IMR-90 (cell line): ENCODE measurements at regions not wholly inside any gene's neighbourhood (a gene's known extent, or its start where the extent isn't known, plus 50 kb on each side); places are given as distances from the start of the nearest gene placed in this dataset.

Experiments
- ATAC-seq: fragments of 200-7000 bp; cut with Tn5 transposase; 2 replicates; pipeline ENCODE4 v1.9.1; 2020; ENCODE audit warnings: low read depth, mild to moderate bottlenecking, moderate library complexity
- BruUV-seq: library from RNA; stranded (reverse); fragments of 400-500 nt; replicated peaks from 2 replicates; lab custom pipeline; 2021; lab: Mats Ljungman, UMichigan
- CTCF ChIA-PET: fragments of 300-600 bp; formaldehyde crosslinking; extraction: SDS; loops from one replicate; lab custom pipeline; 2021; ENCODE audit warnings: antibody characterized with exemption; lab: Yijun Ruan, JAX
- POLR2A ChIA-PET: fragments of 300-600 bp; sonication (Branson Sonifier 250); formaldehyde crosslinking; loops from one replicate; lab custom pipeline; 2022; ENCODE audit warnings: antibody characterized with exemption; ENCODE audit not compliant: unreplicated experiment; lab: Charles Lee
- DNase-seq: peaks from one replicate; pipeline ENCODE4 v3.0.0; 2013
- H2AFZ ChIP-seq: replicated peaks from 2 replicates; pipeline ENCODE3; 2013; ENCODE audit warnings: low read length, mild to moderate bottlenecking; ENCODE audit not compliant: poor library complexity
- H2AK5ac ChIP-seq: 2 replicates; pipeline ENCODE4 v1.6.1; 2013; ENCODE audit warnings: low read depth, low read length, inconsistent platforms
- H2AK9ac ChIP-seq: replicated peaks from 2 replicates; pipeline ENCODE3; 2013; ENCODE audit warnings: mild to moderate bottlenecking, low read depth, low read length, moderate library complexity; ENCODE audit not compliant: poor library complexity
- H2BK120ac ChIP-seq: 2 replicates; pipeline ENCODE4 v1.6.1; 2013; ENCODE audit warnings: low read depth, low read length, inconsistent platforms
- H2BK15ac ChIP-seq: 3 replicates; pipeline ENCODE4 v1.6.1; 2013; ENCODE audit warnings: low read depth, low read length, inconsistent platforms
- H2BK20ac ChIP-seq: 2 replicates; pipeline ENCODE4 v1.6.1; 2013; ENCODE audit warnings: low read depth, mild to moderate bottlenecking, inconsistent platforms, low read length, moderate library complexity
- H2BK5ac ChIP-seq: 2 replicates; pipeline ENCODE4 v1.6.1; 2013; ENCODE audit warnings: mild to moderate bottlenecking, low read depth, low read length, inconsistent platforms; ENCODE audit not compliant: poor library complexity, severe bottlenecking
- H3K14ac ChIP-seq: replicated peaks from 2 replicates; pipeline ENCODE4 v1.6.1; 2013; ENCODE audit warnings: low read depth, low read length, inconsistent platforms
- H3K18ac ChIP-seq: 2 replicates; pipeline ENCODE4 v1.6.1; 2013; ENCODE audit warnings: low read depth, low read length, control low read depth
- H3K23ac ChIP-seq: 2 replicates; pipeline ENCODE4 v1.6.1; 2013; ENCODE audit warnings: low read depth, low read length, inconsistent platforms
- H3K27ac ChIP-seq: 2 replicates; pipeline ENCODE4 v1.5.1; 2013; ENCODE audit warnings: mild to moderate bottlenecking, control low read depth, low read length; ENCODE audit not compliant: insufficient read depth
- H3K27me3 ChIP-seq: 2 replicates; pipeline ENCODE4 v1.6.1; 2013; ENCODE audit warnings: low read length; ENCODE audit not compliant: control insufficient read depth, insufficient read depth
- H3K36me3 ChIP-seq: 2 replicates; pipeline ENCODE4 v1.6.1; 2013; ENCODE audit warnings: low read length, mixed read lengths; ENCODE audit not compliant: control insufficient read depth, insufficient read depth
- H3K4ac ChIP-seq: 2 replicates; pipeline ENCODE4 v1.6.1; 2013; ENCODE audit warnings: low read depth, low read length, inconsistent platforms
- H3K4me1 ChIP-seq: 2 replicates; pipeline ENCODE4 v1.6.1; 2013; ENCODE audit warnings: low read length, mixed read lengths; ENCODE audit not compliant: control insufficient read depth, insufficient read depth
- H3K4me2 ChIP-seq: 2 replicates; pipeline ENCODE4 v1.6.1; 2013; ENCODE audit warnings: low read depth, mild to moderate bottlenecking, control low read depth, low read length, moderate library complexity
- H3K4me3 ChIP-seq: 2 replicates; pipeline ENCODE4 v1.5.1; 2013; ENCODE audit warnings: low read depth, mild to moderate bottlenecking, control low read depth, low read length, moderate library complexity; ENCODE audit not compliant: insufficient read depth
- H3K56ac ChIP-seq: 2 replicates; pipeline ENCODE4 v1.6.1; 2013; ENCODE audit warnings: low read length, inconsistent platforms; ENCODE audit not compliant: insufficient read depth; ENCODE audit errors: extremely low read depth
- H3K79me1 ChIP-seq, 2 experiments: 2 replicates each; pipeline ENCODE4 v1.6.1; 2013; ENCODE audit warnings: low read length in 2 of 2, inconsistent platforms in 1 of 2, low read depth in 1 of 2
- H3K9ac ChIP-seq: 2 replicates; pipeline ENCODE4 v1.6.1; 2013; ENCODE audit warnings: low read depth, low read length, control low read depth
- H3K9me1 ChIP-seq: 2 replicates; pipeline ENCODE4 v1.6.1; 2013; ENCODE audit warnings: low read length, inconsistent platforms; ENCODE audit not compliant: insufficient read depth
- H3K9me3 ChIP-seq: 2 replicates; pipeline ENCODE4 v1.6.1; 2013; ENCODE audit warnings: low read length; ENCODE audit not compliant: control insufficient read depth, insufficient read depth
- H4K20me1 ChIP-seq: 2 replicates; pipeline ENCODE4 v1.6.1; 2013; ENCODE audit warnings: low read length, inconsistent platforms; ENCODE audit not compliant: insufficient read depth
- H4K5ac ChIP-seq: 2 replicates; pipeline ENCODE4 v1.6.1; 2013; ENCODE audit warnings: mild to moderate bottlenecking, low read depth, low read length, control low read depth
- H4K8ac ChIP-seq, 2 experiments: 2 replicates each; pipeline ENCODE4 v1.6.1; 2013; ENCODE audit warnings: low read depth in 2 of 2, low read length in 2 of 2, control low read depth in 1 of 2, inconsistent platforms in 1 of 2
- H4K91ac ChIP-seq: 2 replicates; pipeline ENCODE4 v1.6.1; 2013; ENCODE audit warnings: low read depth, low read length, inconsistent platforms; ENCODE audit not compliant: insufficient read depth
- BHLHE40 ChIP-seq: fragments of 150-350 bp; IDR thresholded peaks from 2 replicates; pipeline ENCODE4 v1.6.1; 2016; ENCODE audit warnings: mild to moderate bottlenecking, low read depth, low read length
- CEBPB ChIP-seq: IDR thresholded peaks from 2 replicates; pipeline ENCODE4 v1.6.1; 2012; ENCODE audit warnings: low read depth, low read length, improper control_type of control experiment
- CHD1 ChIP-seq: IDR thresholded peaks from 2 replicates; pipeline ENCODE4 v1.6.1; 2012; ENCODE audit warnings: low read depth, low read length, improper control_type of control experiment
- CTCF ChIP-seq: conservative IDR thresholded peaks from 2 replicates; pipeline ENCODE4 v1.5.1; 2012; ENCODE audit warnings: mild to moderate bottlenecking, low read depth, low read length, improper control_type of control experiment
- ELK1 ChIP-seq: fragments of 150-350 bp; IDR thresholded peaks from 2 replicates; pipeline ENCODE4 v1.6.1; 2016; ENCODE audit warnings: low read depth, mild to moderate bottlenecking, low read length, moderate library complexity, borderline replicate concordance
- FOS ChIP-seq: fragments of 150-350 bp; IDR thresholded peaks from 2 replicates; pipeline ENCODE4 v1.6.1; 2016; ENCODE audit warnings: low read depth, low read length
- MAFK ChIP-seq: IDR thresholded peaks from 2 replicates; pipeline ENCODE4 v1.6.1; 2012; ENCODE audit warnings: low read depth, low read length, improper control_type of control experiment
- MAZ ChIP-seq: IDR thresholded peaks from 2 replicates; pipeline ENCODE4 v1.6.1; 2012; ENCODE audit warnings: low read depth, mild to moderate bottlenecking, low read length, improper control_type of control experiment, moderate library complexity, borderline replicate concordance
- MXI1 ChIP-seq: IDR thresholded peaks from 2 replicates; pipeline ENCODE4 v1.6.1; 2012; ENCODE audit warnings: low read depth, mild to moderate bottlenecking, low read length, moderate library complexity, borderline replicate concordance
- NFE2L2 ChIP-seq: fragments of 150-350 bp; IDR thresholded peaks from 2 replicates; pipeline ENCODE4 v1.6.1; 2016; ENCODE audit warnings: low read depth, mild to moderate bottlenecking, low read length
- POLR2A ChIP-seq: IDR thresholded peaks from 2 replicates; pipeline ENCODE4 v1.6.1; 2012; ENCODE audit warnings: mild to moderate bottlenecking, low read depth, low read length
- RAD21 ChIP-seq: IDR thresholded peaks from 2 replicates; pipeline ENCODE4 v1.6.1; 2012; ENCODE audit warnings: low read length, improper control_type of control experiment
- RCOR1 ChIP-seq: IDR thresholded peaks from 2 replicates; pipeline ENCODE4 v1.6.1; 2012; ENCODE audit warnings: mild to moderate bottlenecking, low read length, improper control_type of control experiment; ENCODE audit not compliant: insufficient replicate concordance
- RFX5 ChIP-seq: IDR thresholded peaks from 2 replicates; pipeline ENCODE4 v1.8.0; 2012; ENCODE audit warnings: low read depth, mild to moderate bottlenecking, low read length, moderate library complexity
- SMC3 ChIP-seq: fragments of 150-350 bp; IDR thresholded peaks from 2 replicates; pipeline ENCODE4 v1.6.1; 2016; ENCODE audit warnings: low read depth, mild to moderate bottlenecking, antibody characterized with exemption, low read length, moderate library complexity
- USF2 ChIP-seq: fragments of 150-350 bp; IDR thresholded peaks from 2 replicates; pipeline ENCODE4 v1.6.1; 2017; ENCODE audit warnings: mild to moderate bottlenecking, antibody characterized with exemption, low read length, low read depth
- WGBS, 2 experiments: methylation state at CpG; one replicate each; pipeline versions ENCODE4 v1.1.5 to v1.1.7; 2013; ENCODE audit warnings: missing lambda C conversion rate in 2 of 2; ENCODE audit not compliant: insufficient read length in 1 of 2; ENCODE audit errors: extremely low coverage in 2 of 2; 5-methylcytosine and 5-hydroxymethylcytosine counted together
- dilution Hi-C: fragments of 300-500 bp; cut with HindIII; formaldehyde crosslinking; loops from one replicate; pipeline ENCODE4 v1.14.3; 2018; ENCODE audit warnings: low sequenced_read_pairs; ENCODE audit not compliant: unreplicated experiment
- in situ Hi-C: fragments of 300-500 bp; cut with MboI; formaldehyde crosslinking; loops from 3 replicates; pipeline ENCODE4 v1.14.3; 2019; ENCODE audit warnings: low sequenced_read_pairs, inconsistent platforms, mixed read lengths
- intact Hi-C: fragments of 100-400 bp; cut with micrococcal nuclease; formaldehyde crosslinking; loops from 2 replicates; pipeline ENCODE4 v1.10.0; 2022

- ATAC-seq, result no peak
- BruUV-seq, result no TSS peak
- H4K8ac ChIP-seq, result no peak overlapping the region
Measured at GRCh38 chr2:140064243-140064642, 1284.1 kb upstream of the NXPH2 start.

More at GRCh38 chr2:140064243-140064642, 1284.1 kb upstream of the NXPH2 start:
- Histone ChIP-seq H2AK9ac (no peak overlapping the region), H3K4me3 (no peak overlapping the region), H4K20me1 (no peaks in the 10 kb centered on the region), H3K36me3 (no peaks in the 10 kb centered on the region), H3K79me1 (no peaks in the 10 kb centered on the region), H4K5ac (no peak overlapping the region), H3K56ac (no peak overlapping the region), H3K9me3 (peaks cover 3% of the 10 kb centered on the region), H2AK5ac (no peak overlapping the region), H2BK120ac (no peak overlapping the region), H2BK5ac (no peak overlapping the region), H3K4me2 (no peak overlapping the region), H2AFZ (no peak overlapping the region), H3K27me3 (no peaks in the 10 kb centered on the region), H3K18ac (no peak overlapping the region), H3K4me1 (no peaks in the 10 kb centered on the region), H3K14ac (no peak overlapping the region), H3K27ac (no peak overlapping the region), H4K91ac (no peak overlapping the region), H3K9me1 (no peaks in the 10 kb centered on the region), H3K9ac (no peak overlapping the region), H3K23ac (no peak overlapping the region), H3K4ac (no peak overlapping the region), H2BK15ac (no peak overlapping the region), H2BK20ac (no peak overlapping the region)
- no peak for DNase-seq
- dilution Hi-C loops, result no loop called here
- intact Hi-C loops, result no loop called here
- WGBS, 2 experiments, result no CpG with 5 or more reads among the region's 1 CpG
- TF ChIP-seq BHLHE40 (no peak), SMC3 (no peak), NFE2L2 (no peak), POLR2A (no peak), RFX5 (no peak), CHD1 (no peak), MAFK (no peak), MAZ (no peak), CTCF (no peak), CEBPB (no peak), RCOR1 (no peak), ELK1 (no peak), USF2 (no peak), FOS (no peak), MXI1 (no peak), RAD21 (no peak)
- CTCF ChIA-PET, result no interaction called here
- in situ Hi-C loops, result no loop called here
- POLR2A ChIA-PET, result no interaction called here
